GM10266 (cell line): ENCODE measurements at regions not wholly inside any gene's neighbourhood (a gene's known extent, or its start where the extent isn't known, plus 50 kb on each side); places are given as distances from the start of the nearest gene placed in this dataset.

Source experiments
- DNase-seq: peaks from one replicate; pipeline ENCODE4 v3.0.0; 2012; ENCODE audit errors: extremely low spot score
- TF ChIP-seq, protein P1 (sequence below): IDR thresholded peaks from 2 replicates; pipeline ENCODE4 v1.5.1; 2012; ENCODE audit warnings: mild to moderate bottlenecking, low read depth; ENCODE audit not compliant: control insufficient read depth, insufficient read depth; ENCODE audit errors: missing control alignments

DNA sequence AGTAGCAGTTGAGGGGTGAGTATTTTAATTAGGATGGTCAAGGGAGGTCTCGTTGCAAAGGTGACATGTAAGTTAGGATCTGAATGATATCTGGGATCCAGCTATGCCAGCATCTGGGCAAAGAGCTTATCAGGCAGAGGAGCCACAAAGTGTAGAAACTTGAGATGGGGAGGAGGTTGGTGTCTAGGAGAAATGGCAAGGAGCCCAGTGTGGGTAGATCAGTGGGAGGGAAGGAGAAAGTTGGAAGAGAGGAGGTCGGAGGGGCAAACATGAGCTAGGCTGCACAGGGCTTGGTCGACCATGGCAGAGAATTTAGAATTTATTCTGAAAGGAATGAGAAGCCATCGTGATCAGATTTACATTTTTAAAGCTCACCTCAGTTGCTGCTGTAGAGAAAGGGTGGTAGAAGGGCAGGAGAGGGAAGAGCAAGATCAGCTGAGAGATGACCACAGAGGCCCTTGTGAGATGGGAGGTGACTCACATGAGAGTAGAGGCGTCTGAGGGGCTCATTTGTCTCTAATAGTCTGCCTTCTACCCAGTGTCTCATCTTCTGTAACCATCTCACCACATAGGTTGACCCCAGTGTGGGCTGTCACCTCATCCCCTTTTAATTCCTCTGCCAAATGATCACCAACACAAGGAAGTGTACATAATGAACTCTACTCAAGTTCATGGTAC lies 170.0 kb downstream of the ETAA1 start:
- TF ChIP-seq, protein P1, sequence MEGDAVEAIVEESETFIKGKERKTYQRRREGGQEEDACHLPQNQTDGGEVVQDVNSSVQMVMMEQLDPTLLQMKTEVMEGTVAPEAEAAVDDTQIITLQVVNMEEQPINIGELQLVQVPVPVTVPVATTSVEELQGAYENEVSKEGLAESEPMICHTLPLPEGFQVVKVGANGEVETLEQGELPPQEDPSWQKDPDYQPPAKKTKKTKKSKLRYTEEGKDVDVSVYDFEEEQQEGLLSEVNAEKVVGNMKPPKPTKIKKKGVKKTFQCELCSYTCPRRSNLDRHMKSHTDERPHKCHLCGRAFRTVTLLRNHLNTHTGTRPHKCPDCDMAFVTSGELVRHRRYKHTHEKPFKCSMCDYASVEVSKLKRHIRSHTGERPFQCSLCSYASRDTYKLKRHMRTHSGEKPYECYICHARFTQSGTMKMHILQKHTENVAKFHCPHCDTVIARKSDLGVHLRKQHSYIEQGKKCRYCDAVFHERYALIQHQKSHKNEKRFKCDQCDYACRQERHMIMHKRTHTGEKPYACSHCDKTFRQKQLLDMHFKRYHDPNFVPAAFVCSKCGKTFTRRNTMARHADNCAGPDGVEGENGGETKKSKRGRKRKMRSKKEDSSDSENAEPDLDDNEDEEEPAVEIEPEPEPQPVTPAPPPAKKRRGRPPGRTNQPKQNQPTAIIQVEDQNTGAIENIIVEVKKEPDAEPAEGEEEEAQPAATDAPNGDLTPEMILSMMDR = no peak
- DNase-seq = no peak

DNA sequence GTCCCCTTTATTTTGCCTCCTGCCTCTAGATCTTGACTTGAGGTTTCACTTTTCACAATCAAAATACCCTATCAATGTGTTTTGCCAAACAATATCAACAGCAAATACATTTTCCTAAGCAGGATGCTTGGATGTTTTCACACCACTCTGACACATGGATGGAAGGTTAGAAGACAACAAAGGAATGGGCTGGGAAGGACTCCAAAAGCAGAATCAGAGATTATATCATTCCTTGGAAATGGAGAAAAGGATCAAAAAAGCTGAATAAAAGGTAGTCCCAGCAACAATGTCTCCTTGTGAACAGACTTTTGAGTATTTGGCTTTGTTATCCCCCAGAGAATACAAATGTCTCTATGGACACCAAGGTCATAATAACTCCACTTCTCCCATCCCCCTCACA lies 170.8 kb downstream of the ETAA1 start:
- DNase-seq = no peak
- TF ChIP-seq, protein P1 = no peak

DNA sequence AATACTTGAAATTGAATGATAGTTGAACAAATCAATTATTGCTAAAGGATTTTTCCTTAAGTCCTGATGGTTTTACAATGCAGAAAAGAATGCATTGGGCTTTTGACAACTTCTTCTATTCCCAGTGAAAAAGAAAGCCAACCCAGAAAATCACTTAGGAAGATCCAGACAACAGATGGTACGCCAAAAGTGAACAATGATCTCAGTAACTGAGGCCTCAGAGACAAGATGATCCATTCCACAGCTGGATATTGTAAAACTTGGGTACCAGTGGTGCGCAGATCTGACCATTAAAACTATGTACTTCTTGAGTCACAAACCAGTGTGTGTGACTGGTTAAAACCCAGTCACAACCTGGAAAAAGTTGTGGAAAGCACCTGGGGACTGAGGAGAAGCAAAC lies 173.5 kb downstream of the ETAA1 start:
- TF ChIP-seq, protein P1 = no peak
- DNase-seq = no peak

DNA sequence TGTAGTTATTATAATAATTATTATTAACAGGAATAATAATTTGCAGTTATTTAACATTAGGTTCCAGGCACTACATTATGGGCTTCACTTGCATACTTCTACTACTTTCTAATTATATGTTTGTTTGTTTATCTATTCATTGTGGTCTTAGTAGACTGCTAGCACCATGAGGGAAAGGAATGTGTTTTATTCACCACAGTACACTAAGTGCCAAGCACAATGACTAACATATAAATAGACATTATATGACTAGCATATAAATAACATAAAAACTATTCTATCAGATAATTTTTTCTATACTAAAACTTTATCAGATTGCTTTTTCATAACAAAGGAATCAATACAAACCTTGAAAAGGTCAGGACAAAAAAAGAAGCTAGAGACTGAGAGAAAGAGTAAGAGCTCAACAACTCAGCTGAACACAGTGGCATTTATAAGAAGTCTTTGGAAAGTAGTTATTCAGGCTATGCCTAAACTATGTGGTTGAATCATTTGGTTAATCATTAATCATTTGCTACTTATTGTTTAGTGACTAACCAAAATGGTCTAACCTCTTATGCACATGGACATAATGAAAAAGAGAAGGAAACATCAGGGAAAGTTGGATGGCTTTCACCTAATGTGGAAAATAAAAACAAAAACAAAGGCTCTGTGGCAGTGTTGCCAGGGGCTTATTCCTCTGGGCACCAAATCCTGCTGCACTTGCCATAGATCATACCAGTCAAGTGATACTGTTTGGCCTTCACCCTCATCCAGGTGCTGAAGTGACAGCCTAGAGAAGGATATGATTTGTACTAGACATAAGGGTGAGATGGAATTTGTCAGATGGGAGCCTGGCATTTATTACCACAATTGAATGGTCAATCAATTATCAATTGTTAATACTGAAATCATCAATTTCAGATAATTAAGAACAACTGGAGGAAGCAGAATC lies 174.9 kb downstream of the ETAA1 start:
- TF ChIP-seq, protein P1 = no peak
- no peak for DNase-seq

DNA sequence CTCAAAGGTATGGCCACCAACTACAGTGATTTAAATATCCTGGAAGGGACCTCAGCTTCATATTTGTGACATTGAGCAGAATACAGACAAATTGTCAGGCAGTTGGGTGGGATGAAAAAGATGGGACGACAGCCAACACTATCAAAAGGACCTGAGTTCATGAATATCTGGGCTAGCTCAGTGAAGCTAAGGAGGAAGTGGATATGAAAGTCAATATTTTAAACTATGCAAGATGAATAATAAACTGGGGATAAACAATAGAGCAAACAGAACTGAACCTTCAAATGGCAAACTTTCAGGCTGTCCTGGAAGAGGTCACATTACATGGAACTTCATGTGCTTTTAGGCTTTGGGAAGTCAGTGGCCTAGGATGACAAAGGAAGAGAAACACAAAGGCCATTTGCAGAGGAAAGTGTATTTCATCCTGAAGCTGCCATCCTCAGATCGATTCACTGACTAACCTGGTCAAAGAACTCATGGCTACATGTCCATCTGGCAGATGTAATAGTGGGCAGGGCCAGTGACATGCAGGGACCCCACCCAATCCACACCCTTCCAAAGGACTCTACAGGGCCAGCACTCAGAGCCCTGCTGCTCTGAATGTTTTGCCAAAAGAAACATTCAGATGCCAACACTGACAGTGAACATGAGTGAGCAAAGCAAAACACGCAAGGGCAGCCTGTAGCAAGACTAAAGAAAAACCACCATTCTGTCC lies 175.7 kb downstream of the ETAA1 start:
- TF ChIP-seq, protein P1 = no peak
- no peak for DNase-seq

DNA sequence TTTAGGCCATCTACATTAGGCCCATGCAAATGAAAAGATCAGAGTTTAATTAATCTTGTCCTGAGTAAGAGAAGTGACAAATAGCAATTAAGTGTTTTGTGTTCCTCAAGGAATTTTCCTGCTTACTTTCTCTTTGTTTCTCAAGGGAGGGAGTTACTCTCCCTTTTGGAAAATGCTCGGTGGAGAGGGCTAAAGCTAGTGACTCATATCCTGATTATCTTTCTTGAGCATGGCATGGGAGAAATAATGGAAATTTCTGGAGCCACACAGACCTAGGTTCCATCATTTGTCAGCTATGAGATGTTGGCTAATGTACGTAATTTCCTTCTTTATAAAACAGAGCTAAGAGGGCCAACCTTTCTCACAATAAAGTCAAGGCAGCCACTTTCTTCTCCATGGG lies 177.1 kb downstream of the ETAA1 start:
- no peak for DNase-seq
- TF ChIP-seq, protein P1 = no peak
